ENCODE measurements at regions not wholly inside any gene's neighbourhood (a gene's known extent, or its start where the extent isn't known, plus 50 kb on each side); places are given as distances from the start of the nearest gene placed in this dataset.

DNA sequence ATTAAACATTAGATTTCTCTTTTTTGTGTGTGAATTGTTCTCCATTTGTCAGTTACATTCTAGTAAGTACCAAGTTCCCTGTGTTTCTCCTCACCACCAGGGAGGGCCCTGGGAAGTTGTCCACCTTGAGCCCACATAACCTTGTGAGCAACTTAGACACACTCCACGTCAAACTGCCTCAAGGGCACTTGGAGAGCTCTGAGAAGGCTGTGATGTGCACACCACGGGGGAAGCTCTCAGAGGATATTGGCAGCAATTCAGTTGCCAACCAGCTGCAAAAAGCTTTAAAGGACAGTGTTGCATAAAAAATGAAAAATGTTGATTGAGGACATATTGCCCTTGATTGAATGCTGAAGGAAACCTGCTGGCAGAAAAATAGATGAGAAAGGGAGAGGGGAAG is 743.6 kb downstream of the RNF144A start:
- TF ChIP-seq SIN3A (IDR thresholded peaks at IDR 0.05; ENCODE audit: borderline replicate concordance, insufficient read depth, low read length) (no peak), TAF1 (IDR thresholded peaks at IDR 0.05; ENCODE audit: borderline replicate concordance, insufficient read depth, low read length) (no peak), POLR2AphosphoS5 (IDR thresholded peaks at IDR 0.05; ENCODE audit: low read depth, low read length) (no peak), FOXP2 (optimal IDR thresholded peaks at IDR 0.05; ENCODE audit: borderline replicate concordance, extremely low read depth, extremely low read length, insufficient read depth) (no peak)
- TF ChIP-seq, protein P1, sequence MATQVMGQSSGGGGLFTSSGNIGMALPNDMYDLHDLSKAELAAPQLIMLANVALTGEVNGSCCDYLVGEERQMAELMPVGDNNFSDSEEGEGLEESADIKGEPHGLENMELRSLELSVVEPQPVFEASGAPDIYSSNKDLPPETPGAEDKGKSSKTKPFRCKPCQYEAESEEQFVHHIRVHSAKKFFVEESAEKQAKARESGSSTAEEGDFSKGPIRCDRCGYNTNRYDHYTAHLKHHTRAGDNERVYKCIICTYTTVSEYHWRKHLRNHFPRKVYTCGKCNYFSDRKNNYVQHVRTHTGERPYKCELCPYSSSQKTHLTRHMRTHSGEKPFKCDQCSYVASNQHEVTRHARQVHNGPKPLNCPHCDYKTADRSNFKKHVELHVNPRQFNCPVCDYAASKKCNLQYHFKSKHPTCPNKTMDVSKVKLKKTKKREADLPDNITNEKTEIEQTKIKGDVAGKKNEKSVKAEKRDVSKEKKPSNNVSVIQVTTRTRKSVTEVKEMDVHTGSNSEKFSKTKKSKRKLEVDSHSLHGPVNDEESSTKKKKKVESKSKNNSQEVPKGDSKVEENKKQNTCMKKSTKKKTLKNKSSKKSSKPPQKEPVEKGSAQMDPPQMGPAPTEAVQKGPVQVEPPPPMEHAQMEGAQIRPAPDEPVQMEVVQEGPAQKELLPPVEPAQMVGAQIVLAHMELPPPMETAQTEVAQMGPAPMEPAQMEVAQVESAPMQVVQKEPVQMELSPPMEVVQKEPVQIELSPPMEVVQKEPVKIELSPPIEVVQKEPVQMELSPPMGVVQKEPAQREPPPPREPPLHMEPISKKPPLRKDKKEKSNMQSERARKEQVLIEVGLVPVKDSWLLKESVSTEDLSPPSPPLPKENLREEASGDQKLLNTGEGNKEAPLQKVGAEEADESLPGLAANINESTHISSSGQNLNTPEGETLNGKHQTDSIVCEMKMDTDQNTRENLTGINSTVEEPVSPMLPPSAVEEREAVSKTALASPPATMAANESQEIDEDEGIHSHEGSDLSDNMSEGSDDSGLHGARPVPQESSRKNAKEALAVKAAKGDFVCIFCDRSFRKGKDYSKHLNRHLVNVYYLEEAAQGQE (IDR thresholded peaks at IDR 0.05; ENCODE audit: insufficient read depth in 1 of 2, low read depth in 2 of 2, low read length in 2 of 2) = no peak

DNA sequence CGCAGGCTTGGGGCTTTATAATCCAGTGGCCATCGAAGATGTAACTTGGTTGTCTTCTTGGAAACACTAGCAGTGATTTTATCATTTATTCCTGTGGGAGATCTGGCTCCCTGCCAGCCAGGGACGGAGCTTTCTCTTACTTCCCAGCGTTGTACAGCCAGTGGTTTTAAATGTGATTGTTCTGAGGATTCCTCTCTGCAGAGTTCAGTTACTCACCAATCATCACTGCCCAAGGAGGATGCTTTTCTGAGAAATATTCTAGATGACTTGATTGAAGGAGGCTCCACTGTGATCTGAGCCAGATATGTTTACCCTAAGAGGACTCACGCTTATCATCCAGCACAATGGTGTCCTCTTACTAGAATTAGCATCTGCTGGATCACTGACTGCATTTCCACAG is 744.3 kb downstream of the RNF144A start:
- TF ChIP-seq FOXP2 (optimal IDR thresholded peaks at IDR 0.05; ENCODE audit: borderline replicate concordance, extremely low read depth, extremely low read length, insufficient read depth) (no peak), TAF1 (IDR thresholded peaks at IDR 0.05; ENCODE audit: borderline replicate concordance, insufficient read depth, low read length) (no peak)

- TF ChIP-seq TAF1 (IDR thresholded peaks at IDR 0.05; ENCODE audit: borderline replicate concordance, insufficient read depth, low read length) (no peak), FOXP2 (optimal IDR thresholded peaks at IDR 0.05; ENCODE audit: borderline replicate concordance, extremely low read depth, extremely low read length, insufficient read depth) (no peak), POLR2AphosphoS5 (IDR thresholded peaks at IDR 0.05; ENCODE audit: low read depth, low read length) (no peak), SIN3A (IDR thresholded peaks at IDR 0.05; ENCODE audit: borderline replicate concordance, insufficient read depth, low read length) (no peak)
- TF ChIP-seq, protein P1 (IDR thresholded peaks at IDR 0.05; ENCODE audit: insufficient read depth in 1 of 2, low read depth in 2 of 2, low read length in 2 of 2) = no peak
Observed at GRCh38 chr2:7665880-7666279, 748.7 kb downstream of the RNF144A start.

GRCh38 chr2:7666596-7667259 is 749.5 kb downstream of the RNF144A start:
- TF ChIP-seq POLR2AphosphoS5 (IDR thresholded peaks at IDR 0.05; ENCODE audit: low read depth, low read length) = no peak
- no peak for TF ChIP-seq SIN3A (IDR thresholded peaks at IDR 0.05; ENCODE audit: borderline replicate concordance, insufficient read depth, low read length)
- TF ChIP-seq, protein P1 (IDR thresholded peaks at IDR 0.05; ENCODE audit: insufficient read depth in 1 of 2, low read depth in 2 of 2, low read length in 2 of 2) = no peak
- no peak for TF ChIP-seq FOXP2 (optimal IDR thresholded peaks at IDR 0.05; ENCODE audit: borderline replicate concordance, extremely low read depth, extremely low read length, insufficient read depth)
- TF ChIP-seq TAF1 (IDR thresholded peaks at IDR 0.05; ENCODE audit: borderline replicate concordance, insufficient read depth, low read length) = no peak

DNA sequence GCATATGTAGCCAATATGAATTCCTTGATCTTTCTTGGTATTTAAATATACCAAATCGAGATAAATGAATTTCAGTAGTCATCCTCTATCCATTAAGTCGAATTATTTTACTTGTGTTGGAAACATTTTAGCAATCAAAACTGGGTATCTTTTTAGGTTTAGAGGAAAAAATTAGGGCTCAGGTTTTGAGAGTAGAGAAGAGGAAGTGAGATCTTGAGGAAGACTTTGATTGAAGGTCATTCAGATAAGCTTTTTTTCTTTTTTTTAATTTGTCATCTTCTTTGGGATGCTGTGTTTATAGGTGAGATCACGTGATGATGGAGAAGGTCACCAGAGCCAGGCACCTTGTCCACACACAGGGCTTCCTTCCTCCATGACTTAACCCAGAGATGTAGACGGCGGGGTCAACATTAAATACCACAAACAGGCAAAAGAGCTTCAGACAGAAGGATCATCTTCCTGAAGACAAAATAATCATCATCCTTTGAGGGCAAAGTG is 750.1 kb downstream of the RNF144A start:
- TF ChIP-seq SIN3A (IDR thresholded peaks at IDR 0.05; ENCODE audit: borderline replicate concordance, insufficient read depth, low read length) = no peak
- TF ChIP-seq TAF1 (IDR thresholded peaks at IDR 0.05; ENCODE audit: borderline replicate concordance, insufficient read depth, low read length) = no peak
- no peak for TF ChIP-seq POLR2AphosphoS5 (IDR thresholded peaks at IDR 0.05; ENCODE audit: low read depth, low read length)
- TF ChIP-seq, protein P1 (IDR thresholded peaks at IDR 0.05; ENCODE audit: insufficient read depth in 1 of 2, low read depth in 2 of 2, low read length in 2 of 2) = no peak
- TF ChIP-seq FOXP2 (optimal IDR thresholded peaks at IDR 0.05; ENCODE audit: borderline replicate concordance, extremely low read depth, extremely low read length, insufficient read depth) = no peak
